A549 (cell line): ENCODE measurements at regions not wholly inside any gene's neighbourhood (a gene's known extent, or its start where the extent isn't known, plus 50 kb on each side); places are given as distances from the start of the nearest gene placed in this dataset.

Experiments
- ATAC-seq, 2 experiments: fragments of 200-7000 bp in 1 of 2; fragments of >200 bp in 1 of 2; cut with Nextera tagmentation in 1 of 2; cut with Tn5 transposase in 1 of 2; 3 replicates each; pipeline versions ENCODE4 v1.8.0 to v1.9.1; 2018 to 2020; ENCODE audit warnings: mild to moderate bottlenecking in 1 of 2, moderate library complexity in 1 of 2
- CTCF ChIA-PET: fragments of 300-600 bp; sonication (Branson Sonifier 250); formaldehyde crosslinking; extraction: SDS; loops from one replicate; lab custom pipeline; 2021; ENCODE audit warnings: antibody characterized with exemption, inconsistent platforms; lab: Yijun Ruan, JAX
- POLR2A ChIA-PET: fragments of 350-600 bp; formaldehyde crosslinking; extraction: SDS; loops from one replicate; lab custom pipeline; 2021; ENCODE audit warnings: antibody characterized with exemption, inconsistent platforms; lab: Yijun Ruan, JAX
- DNase-seq, 2 experiments: peaks; one replicate each; pipeline versions ENCODE4 v3.0.0 to v3.0.0-alpha.2; 2011 to 2016; ENCODE audit warnings: low read depth in 1 of 2, low spot score in 1 of 2
- FAIRE-seq: peaks from 2 replicates; lab custom pipeline; 2011; peaks lifted over from hg19 to GRCh38; lab: Jason Lieb, UNC
- H3K27ac ChIP-seq, 2 experiments: fragments of >200 bp; sonication (Bioruptor Twin); formaldehyde crosslinking; 3 replicates each; pipeline ENCODE4 v1.5.1; 2016 to 2017
- H3K4me1 ChIP-seq: fragments of >200 bp; sonication (Bioruptor Twin); formaldehyde crosslinking; 3 replicates; pipeline ENCODE4 v1.6.1; 2016
- H3K4me2 ChIP-seq: fragments of >200 bp; sonication (Bioruptor Twin); formaldehyde crosslinking; 3 replicates; pipeline ENCODE4 v1.6.1; 2016
- H3K4me3 ChIP-seq: fragments of >200 bp; sonication (Bioruptor Twin); formaldehyde crosslinking; 3 replicates; pipeline ENCODE4 v1.5.1; 2016
- H3K9me3 ChIP-seq: fragments of >200 bp; sonication (Bioruptor Twin); formaldehyde crosslinking; 3 replicates; pipeline ENCODE4 v1.6.1; 2016
- BCL3 ChIP-seq: fragments of >200 bp; sonication (Bioruptor Twin); formaldehyde crosslinking; IDR thresholded peaks from 3 replicates; pipeline ENCODE4 v1.6.1; 2016
- E2F6 ChIP-seq: IDR thresholded peaks from 2 replicates; pipeline ENCODE4 v1.6.1; 2012; ENCODE audit warnings: low read depth, borderline replicate concordance
- EHMT2 ChIP-seq: fragments of 200-600 bp; sonication (generic); IDR thresholded peaks from 2 replicates; pipeline ENCODE4 v1.6.1; 2016; ENCODE audit warnings: antibody characterized with exemption, low read depth, mild to moderate bottlenecking, moderate library complexity
- ELK1 ChIP-seq: fragments of 150-350 bp; IDR thresholded peaks from 2 replicates; pipeline ENCODE4 v1.6.1; 2014; ENCODE audit warnings: low read depth, mild to moderate bottlenecking, low read length
- EP300 ChIP-seq, 2 experiments: fragments of >200 bp; sonication (Bioruptor Twin); formaldehyde crosslinking; IDR thresholded peaks; 2 replicates in 1 of 2; 3 replicates in 1 of 2; pipeline ENCODE4 v1.6.1; 2016 to 2017
- FOSL2 ChIP-seq, 2 experiments: fragments of 450-650 bp in 1 of 2; fragments of >200 bp in 1 of 2; sonication (Bioruptor Twin) in 1 of 2; formaldehyde crosslinking; IDR thresholded peaks; 2 replicates each; pipeline versions ENCODE4 v1.5.0 to v1.6.1; 2016 to 2020; ENCODE audit warnings: mild to moderate bottlenecking in 1 of 2, moderate library complexity in 1 of 2
- GATA3 ChIP-seq: IDR thresholded peaks from 2 replicates; pipeline ENCODE4 v1.6.1; 2012; ENCODE audit warnings: borderline replicate concordance
- HDAC2 ChIP-seq: fragments of 200-600 bp; sonication (generic); IDR thresholded peaks from 2 replicates; pipeline ENCODE4 v1.6.1; 2016
- HOXB13 ChIP-seq: fragments of 250-450 bp; sonication (Bioruptor Pico); IDR thresholded peaks from 2 replicates; pipeline ENCODE4 v1.5.0; 2020; ENCODE audit warnings: low read depth, mild to moderate bottlenecking, moderate library complexity
- HOXB5 ChIP-seq: fragments of 250-450 bp; sonication (Bioruptor Pico); IDR thresholded peaks from 2 replicates; pipeline ENCODE4 v1.5.0; 2020; ENCODE audit warnings: mild to moderate bottlenecking, moderate library complexity
- JUNB ChIP-seq: fragments of >200 bp; sonication (Bioruptor Twin); formaldehyde crosslinking; IDR thresholded peaks from 2 replicates; pipeline ENCODE4 v1.6.1; 2016
- KDM5A ChIP-seq: fragments of 200-600 bp; sonication (generic); IDR thresholded peaks from 2 replicates; pipeline ENCODE4 v1.6.1; 2016; ENCODE audit warnings: antibody characterized with exemption, mild to moderate bottlenecking
- PBX3 ChIP-seq: IDR thresholded peaks from 2 replicates; pipeline ENCODE4 v1.6.1; 2012
- POLR2A ChIP-seq: IDR thresholded peaks from 2 replicates; pipeline ENCODE4 v1.6.1; 2012; ENCODE audit warnings: mild to moderate bottlenecking, low read length
- POLR2AphosphoS2 ChIP-seq: conservative IDR thresholded peaks from 2 replicates; pipeline ENCODE4 v1.6.1; 2012; ENCODE audit warnings: low read length, improper control_type of control experiment, inconsistent platforms
- RARB ChIP-seq: fragments of 250-450 bp; sonication (Bioruptor Pico); IDR thresholded peaks from 2 replicates; pipeline ENCODE4 v1.8.0; 2021; ENCODE audit warnings: mild to moderate bottlenecking, moderate library complexity
- RCOR1 ChIP-seq: fragments of 150-350 bp; IDR thresholded peaks from 2 replicates; pipeline ENCODE4 v1.6.1; 2014; ENCODE audit warnings: antibody characterized with exemption, low read length, low read depth
- REST ChIP-seq: fragments of 200-600 bp; sonication (generic); IDR thresholded peaks from 2 replicates; pipeline ENCODE4 v1.6.1; 2016; ENCODE audit warnings: antibody characterized with exemption, mild to moderate bottlenecking, moderate library complexity
- WGBS: methylation state at CpG from one replicate; pipeline ENCODE4 v1.1.6; 2017; ENCODE audit errors: missing lambda C conversion rate; 5-methylcytosine and 5-hydroxymethylcytosine counted together

- DNase-seq: no peak
- H3K27ac ChIP-seq: no peak overlapping the region
- no peak overlapping the region for H3K4me3 ChIP-seq
- FAIRE-seq: no peak
- H3K9me3 ChIP-seq: no peaks in the 10 kb centered on the region
- POLR2A ChIA-PET: no interaction called here
- CTCF ChIA-PET: no interaction called here
- H3K4me2 ChIP-seq: no peak overlapping the region
- no peak for TF ChIP-seq POLR2A
- no peak for TF ChIP-seq KDM5A
- no peak for TF ChIP-seq ELK1
- no peak for TF ChIP-seq HOXB5 (CRISPR knock-in tag)
- TF ChIP-seq, all 56 proteins: peak for 0
- WGBS: 46% methylated on average over 3 of the region's 3 CpGs
- ATAC-seq: no peak
- H3K4me1 ChIP-seq: no peaks in the 10 kb centered on the region
Observed at GRCh38 chr1:88169139-88169538, 514.9 kb upstream of the PKN2 start.

- DNase-seq: no peak
- no peak for ATAC-seq
- POLR2A ChIA-PET: no interaction called here
- Histone ChIP-seq H3K4me2 (no peak overlapping the region), H3K27ac (no peak overlapping the region), H3K4me1 (peaks cover 1% of the 10 kb centered on the region), H3K4me3 (no peak overlapping the region), H3K9me3 (no peaks in the 10 kb centered on the region)
- no peak for FAIRE-seq
- no peak for TF ChIP-seq REST
- CTCF ChIA-PET: interaction anchor here (1.3 kb wide), 1 partner anchor 10 kb away, joined by 7 read pairs; no protein-coding TSS in a partner anchor
Observed at GRCh38 chr1:88169939-88170338, 514.1 kb upstream of the PKN2 start.

GRCh38 chr1:88175120-88175630 lies 508.9 kb upstream of the PKN2 start:
- Histone ChIP-seq H3K4me1 (peaks cover 16% of the 10 kb centered on the region), H3K27ac (peak overlapping the region; percentile 7 to 70; a peak in 3 of 6 replicates), H3K9me3 (no peaks in the 10 kb centered on the region), H3K4me3 (no peak overlapping the region), H3K4me2 (peak overlapping the region; percentile 66)
- DNase-seq (no peak), FAIRE-seq (no peak), ATAC-seq (peak; percentile 35 to 47; a peak in 3 of 6 replicates)
- CTCF ChIA-PET: no interaction called here
- no peak for TF ChIP-seq RCOR1
- no peak for TF ChIP-seq PBX3
- TF ChIP-seq POLR2AphosphoS2: no peak
- POLR2A ChIA-PET: no interaction called here
- WGBS: 86% methylated on average over 3 of the region's 3 CpGs

- POLR2A ChIA-PET: no interaction called here
Observed at GRCh38 chr1:88175631-88176226, 508.3 kb upstream of the PKN2 start.

More at GRCh38 chr1:88175631-88176226, 508.3 kb upstream of the PKN2 start:
- DNase-seq (peak; percentile 1), ATAC-seq (peak; percentile 71 to 74), FAIRE-seq (no peak)
- CTCF ChIA-PET: no interaction called here
- 23% methylated on average over 10 of the region's 10 CpGs for WGBS
- Histone ChIP-seq H3K27ac (peak overlapping the region; percentile 7 to 70; a peak in 3 of 6 replicates), H3K4me3 (no peak overlapping the region), H3K4me2 (peak overlapping the region; percentile 66), H3K9me3 (no peaks in the 10 kb centered on the region), H3K4me1 (peaks cover 18% of the 10 kb centered on the region)
- TF ChIP-seq RARB: no peak
- 0 out of 2 replicates have a peak, but pooled peaks have one; percentile 27 for TF ChIP-seq GATA3
- TF ChIP-seq E2F6: no peak
- no peak for TF ChIP-seq HDAC2
- peak; percentile 38; the same call in 1 of the 2 replicates for TF ChIP-seq JUNB
- no peak for TF ChIP-seq EHMT2
- TF ChIP-seq HOXB13 (CRISPR knock-in tag): no peak
- TF ChIP-seq FOSL2 (IDR thresholded peaks at IDR 0.05): peak; percentile 53; the same call in 1 of the 2 replicates
- 0 out of 2 replicates have a peak, but pooled peaks have one; percentile 16 for TF ChIP-seq FOSL2 (CRISPR knock-in tag; IDR thresholded peaks at IDR 0.05)
- TF ChIP-seq EP300 (IDR thresholded peaks at IDR 0.05): no peak
- no peak for TF ChIP-seq BCL3
